Gastroesophageal sphincter (tissue), 3 donors: ENCODE measurements at regions not wholly inside any gene's neighbourhood (a gene's known extent, or its start where the extent isn't known, plus 50 kb on each side); places are given as distances from the start of the nearest gene placed in this dataset.

Experiments
- CTCF ChIP-seq, 4 experiments: fragments of 200-600 bp in 2 of 4; fragments of 450-650 bp in 2 of 4; sonication (generic) in 1 of 4; IDR thresholded peaks; one replicate each; pipeline ENCODE4 v1.5.1; 2017 to 2019; ENCODE audit warnings: antibody characterized with exemption in 4 of 4, mild to moderate bottlenecking in 2 of 4, moderate library complexity in 2 of 4
- EP300 ChIP-seq: sonication (generic); formaldehyde crosslinking; IDR thresholded peaks from one replicate; pipeline ENCODE4 v1.6.1; 2017; ENCODE audit warnings: antibody characterized with exemption, mild to moderate bottlenecking

DNA sequence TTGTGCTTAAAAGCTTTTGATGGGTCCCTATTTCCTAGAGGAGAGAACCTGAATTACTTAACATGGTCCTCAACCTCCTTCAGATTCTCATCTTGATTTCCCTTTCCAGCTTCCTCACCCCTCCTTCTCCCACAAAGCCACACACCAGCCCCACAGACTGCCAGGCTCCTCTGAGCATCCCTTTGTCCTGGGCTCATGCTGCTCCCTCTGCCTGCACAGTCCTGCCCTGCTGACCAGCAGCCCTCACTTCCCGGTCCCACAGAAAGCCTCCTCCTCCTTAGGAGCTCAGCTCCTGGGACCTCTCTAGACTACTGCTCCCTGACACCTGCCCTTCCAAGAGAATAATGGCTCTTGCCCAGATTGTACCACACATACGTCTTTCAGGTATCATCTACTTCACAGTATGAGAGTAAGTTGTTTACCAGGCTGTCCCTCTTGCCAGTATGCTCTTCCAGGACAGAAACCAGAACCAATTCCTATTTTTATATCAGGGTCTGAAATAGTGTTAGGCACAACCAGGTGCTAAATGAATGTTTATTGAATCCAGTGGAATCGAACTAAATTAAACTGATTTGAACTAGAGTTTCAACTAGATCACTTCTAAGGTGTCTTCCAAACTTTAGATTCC is 373.4 kb downstream of the LMX1A start:
- TF ChIP-seq CTCF (IDR thresholded peaks at IDR 0.05) (peak in 1 of 4 experiments; percentile 25), EP300 (no peak)
